NCI-H748 (cell line): ENCODE measurements at regions not wholly inside any gene's neighbourhood (a gene's known extent, or its start where the extent isn't known, plus 50 kb on each side); places are given as distances from the start of the nearest gene placed in this dataset.

Experiments
- DNase-seq: peaks from one replicate; lab custom pipeline; 2025; ENCODE audit not compliant: unreplicated experiment; lab: John Stamatoyannopoulos, UW

DNA sequence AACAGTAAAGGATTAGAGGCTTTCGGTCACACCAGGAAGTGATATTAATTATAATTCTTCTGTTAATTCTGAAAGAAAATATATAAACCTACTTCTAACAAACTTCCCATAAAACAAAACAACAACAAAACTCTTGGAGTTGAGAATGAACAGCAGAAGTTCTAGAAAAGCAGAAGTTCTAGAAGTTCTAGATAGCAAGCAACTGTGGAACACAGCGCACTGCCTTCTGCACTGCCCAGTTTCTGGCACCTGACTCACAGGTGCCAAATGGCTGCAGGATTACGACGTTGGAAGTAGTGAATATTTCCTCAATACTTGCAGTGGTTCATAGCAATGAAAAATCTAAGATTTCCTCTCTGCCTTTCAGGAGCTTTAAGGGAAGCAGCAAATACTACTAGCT lies 132.2 kb downstream of the OR13A1 start:
- DNase-seq = no peak

- no peak for DNase-seq
Observed at GRCh38 chr10:45197816-45198485, 117.5 kb downstream of the OR13A1 start.

GRCh38 chr10:45198486-45199204 lies 116.8 kb downstream of the OR13A1 start:
- DNase-seq = no peak

- no peak for DNase-seq
Observed at GRCh38 chr10:45199205-45199740, 116.1 kb downstream of the OR13A1 start.

DNA sequence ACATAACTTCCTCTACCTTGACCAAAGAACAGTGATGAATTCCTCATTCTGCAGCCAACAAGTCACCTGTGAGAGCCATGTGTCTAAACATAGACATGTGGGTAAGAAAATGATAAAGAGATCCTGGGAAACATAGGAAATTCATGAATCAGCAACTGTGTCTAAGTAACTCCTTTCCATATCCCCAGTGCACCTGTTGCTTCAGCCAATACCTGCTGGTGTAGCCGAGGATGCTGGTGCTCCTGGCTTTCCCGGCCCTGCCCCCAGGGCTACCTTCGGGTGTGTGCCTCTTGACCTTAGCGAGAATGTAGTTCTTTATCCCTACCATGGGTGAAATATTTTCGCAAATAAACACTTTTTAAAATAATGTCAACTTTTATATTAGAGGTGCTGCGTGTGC lies 114.1 kb downstream of the OR13A1 start:
- no peak for DNase-seq

GRCh38 chr10:45202242-45202641 lies 113.2 kb downstream of the OR13A1 start:
- DNase-seq = no peak

GRCh38 chr10:45204954-45205775 lies 110.2 kb downstream of the OR13A1 start:
- no peak for DNase-seq

DNA sequence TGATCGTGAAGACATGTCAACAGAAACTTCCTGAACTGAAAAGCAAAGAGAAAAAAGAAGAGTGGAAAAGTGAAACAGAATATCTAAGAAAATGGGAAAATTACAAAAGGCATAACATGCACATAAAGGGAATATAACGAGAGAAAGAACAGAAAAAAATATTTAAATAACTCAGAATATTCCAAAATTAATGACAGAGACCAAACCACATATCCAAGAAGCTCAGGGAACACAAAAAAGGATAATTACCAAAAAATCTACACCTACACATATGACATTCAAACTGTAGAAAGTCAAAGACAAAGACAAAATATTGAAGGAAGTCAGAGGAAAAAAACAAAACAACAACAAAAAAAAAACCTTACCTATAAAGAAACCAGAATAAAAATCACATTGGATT lies 105.5 kb downstream of the OR13A1 start:
- DNase-seq = no peak

- DNase-seq = no peak
Observed at GRCh38 chr10:45211576-45211975, 103.8 kb downstream of the OR13A1 start.

DNA sequence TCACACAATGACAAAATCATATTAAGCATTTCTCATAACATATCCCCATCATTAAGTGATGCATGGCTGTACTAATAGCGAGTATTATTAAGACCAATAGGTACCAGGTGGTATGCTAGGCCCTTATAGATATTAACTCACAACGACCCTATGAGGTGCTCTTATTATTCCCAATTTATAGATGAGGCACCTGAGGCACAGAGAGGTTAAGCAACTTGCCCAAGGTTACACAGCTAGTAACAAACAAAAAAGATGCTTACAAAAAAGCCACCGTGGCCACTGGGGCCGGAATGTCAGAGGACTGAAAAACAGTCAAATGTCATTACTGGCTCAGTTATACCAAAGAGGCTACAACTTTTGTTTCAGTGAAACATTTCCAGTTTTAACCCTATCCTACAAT lies 96.0 kb downstream of the OR13A1 start:
- no peak for DNase-seq

- peak; percentile 3 for DNase-seq
Observed at GRCh38 chr10:45220931-45221330, 94.5 kb downstream of the OR13A1 start.

GRCh38 chr10:45224219-45224841 lies 91.1 kb downstream of the OR13A1 start:
- no peak for DNase-seq

GRCh38 chr10:45227042-45227441 lies 88.4 kb downstream of the OR13A1 start:
- DNase-seq = no peak

DNA sequence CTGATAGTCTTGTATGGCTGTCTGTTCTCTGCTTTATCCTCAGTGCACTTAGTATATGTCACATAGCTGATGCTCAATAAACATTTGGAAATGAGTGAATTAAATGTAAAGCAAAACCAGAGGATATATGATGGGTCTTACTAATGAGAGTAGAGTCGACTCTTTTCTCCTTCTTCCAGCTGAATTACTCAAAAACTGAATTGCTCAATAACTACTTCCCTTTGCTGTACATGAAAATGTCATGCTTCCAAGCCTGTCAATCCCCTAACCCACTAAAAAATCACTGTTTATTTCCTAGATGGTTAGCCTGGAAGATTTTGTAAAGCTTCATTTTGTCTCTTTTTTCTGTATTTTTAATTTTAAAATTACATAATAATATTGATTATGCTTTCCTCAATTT lies 88.0 kb downstream of the OR13A1 start:
- DNase-seq = no peak

- DNase-seq = no peak
Observed at GRCh38 chr10:45229823-45230222, 85.6 kb downstream of the OR13A1 start.

- DNase-seq = peak; percentile 73
Observed at GRCh38 chr10:45235260-45235769, 80.1 kb downstream of the OR13A1 start.

DNA sequence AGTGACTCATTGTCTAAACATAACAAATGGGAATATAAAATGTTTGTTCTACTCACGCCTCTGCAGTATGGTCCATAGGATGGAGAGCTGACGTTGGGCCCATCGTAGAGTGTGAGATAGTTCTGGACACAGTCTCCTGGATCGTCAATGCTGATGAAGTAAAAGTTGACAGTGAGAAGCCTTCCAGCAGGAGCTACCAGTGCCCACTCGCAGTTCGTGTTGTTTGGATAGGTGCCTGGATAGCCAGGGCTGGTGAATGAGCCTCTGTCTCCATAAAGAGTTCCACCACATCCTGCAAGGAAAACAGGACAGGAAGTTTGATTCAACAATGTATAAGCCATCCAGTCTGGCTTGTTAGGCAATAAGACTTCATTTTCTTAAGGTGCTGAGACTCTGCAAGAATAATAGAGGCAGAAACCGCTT lies 79.6 kb downstream of the OR13A1 start:
- DNase-seq = no peak

DNA sequence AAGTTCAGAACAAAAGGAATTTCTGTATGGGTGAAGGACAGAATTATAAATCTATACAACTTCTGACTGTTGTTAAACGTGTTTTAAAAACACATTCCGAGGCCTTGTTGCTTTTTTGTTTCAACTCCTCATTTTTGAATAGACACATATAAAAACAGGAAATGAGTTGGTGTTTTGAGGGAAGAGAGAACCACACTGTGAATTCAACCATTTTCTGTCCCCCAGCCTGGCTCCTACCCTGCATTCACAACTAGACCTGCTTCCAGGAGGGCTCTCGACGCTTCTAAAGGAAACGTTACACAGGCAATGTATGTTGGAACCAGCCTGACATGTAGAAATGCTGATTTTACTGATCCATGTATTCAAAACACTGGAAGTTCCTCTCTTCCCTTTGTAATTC lies 76.5 kb downstream of the OR13A1 start:
- DNase-seq = no peak

- DNase-seq = no peak
Observed at GRCh38 chr10:45239642-45240041, 75.8 kb downstream of the OR13A1 start.

DNA sequence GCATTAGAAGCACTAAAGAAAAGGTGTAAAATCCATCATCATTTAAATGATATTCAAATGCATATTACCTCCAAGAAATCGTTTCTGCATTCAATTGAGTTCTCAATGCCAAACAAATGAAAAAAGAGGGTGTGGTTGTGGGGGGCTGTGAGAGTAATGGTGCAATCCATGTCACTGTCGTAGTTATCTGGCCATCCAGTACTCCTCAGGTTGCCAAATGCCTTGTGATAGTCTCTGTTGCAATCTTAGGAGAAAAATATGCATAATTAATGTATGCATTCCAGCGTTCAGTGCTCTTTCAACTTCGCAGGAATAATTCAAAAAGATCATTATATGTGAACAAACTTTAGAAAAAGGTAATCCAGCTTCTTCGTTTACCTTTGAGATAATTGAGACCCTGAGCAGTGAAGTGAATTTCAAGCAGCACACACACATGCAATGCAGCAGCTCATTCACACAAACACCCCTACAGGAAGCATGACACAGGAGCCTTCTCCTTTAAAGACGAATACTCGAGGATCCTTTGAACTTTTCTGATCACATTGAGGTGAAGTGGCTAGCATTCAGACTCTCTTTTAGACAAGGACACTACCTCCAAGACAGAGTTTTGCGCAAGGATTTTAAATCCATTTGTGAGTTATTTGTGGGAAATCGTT lies 73.4 kb downstream of the OR13A1 start:
- DNase-seq = no peak
